Fibroblast of the aortic adventitia (primary cell): ENCODE measurements at regions not wholly inside any gene's neighbourhood (a gene's known extent, or its start where the extent isn't known, plus 50 kb on each side); places are given as distances from the start of the nearest gene placed in this dataset.
A peak's percentile ranks its signal among the peaks of the same experiment; 100 is the strongest.

Source experiments
- DNase-seq: peaks from one replicate; pipeline ENCODE4 v3.0.0-alpha.2; 2010; ENCODE audit warnings: low read depth
- H3K4me3 ChIP-seq: 2 replicates; pipeline ENCODE4 v1.5.1; 2011; ENCODE audit warnings: low read depth, mild to moderate bottlenecking, control low read depth, low read length, moderate library complexity
- CTCF ChIP-seq: IDR thresholded peaks from 2 replicates; pipeline ENCODE4 v1.5.1; 2011; ENCODE audit warnings: mild to moderate bottlenecking, low read length, control low read depth, inconsistent platforms; ENCODE audit not compliant: insufficient read depth

GRCh38 chr6:48814957-48815356 lies 648.1 kb downstream of the MMUT start:
- no peak for DNase-seq
- no peak for TF ChIP-seq CTCF

GRCh38 chr6:48813836-48814235 lies 649.2 kb downstream of the MMUT start:
- peak; percentile 91 for DNase-seq
- no peak overlapping the region for H3K4me3 ChIP-seq
- TF ChIP-seq CTCF, result no peak

More at GRCh38 chr6:48814957-48815356, 648.1 kb downstream of the MMUT start:
- H3K4me3 ChIP-seq, result no peak overlapping the region

DNA sequence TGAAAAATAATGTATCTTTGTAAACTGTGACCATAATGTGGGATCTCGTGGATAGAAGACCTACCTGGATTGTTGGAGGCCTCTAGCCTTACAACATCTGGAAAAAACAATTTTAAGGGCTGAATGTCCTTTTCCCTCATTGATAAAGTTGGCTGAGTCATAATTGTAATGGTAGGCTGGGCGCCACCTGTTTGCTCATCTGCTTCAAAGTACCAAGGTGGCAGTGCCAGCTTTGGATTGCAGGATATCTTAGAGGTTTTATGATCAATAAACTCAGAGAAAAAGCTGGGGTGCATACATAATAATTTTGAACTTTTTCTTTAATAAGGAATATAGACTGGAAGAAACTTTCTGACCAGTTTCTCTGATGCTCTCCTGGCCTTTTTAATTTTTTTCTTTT lies 653.4 kb downstream of the MMUT start:
- no peak for DNase-seq
- no peak for TF ChIP-seq CTCF
- no peak overlapping the region for H3K4me3 ChIP-seq

GRCh38 chr6:48809245-48809644 lies 653.8 kb downstream of the MMUT start:
- DNase-seq, result peak; percentile 35
- no peak for TF ChIP-seq CTCF

DNA sequence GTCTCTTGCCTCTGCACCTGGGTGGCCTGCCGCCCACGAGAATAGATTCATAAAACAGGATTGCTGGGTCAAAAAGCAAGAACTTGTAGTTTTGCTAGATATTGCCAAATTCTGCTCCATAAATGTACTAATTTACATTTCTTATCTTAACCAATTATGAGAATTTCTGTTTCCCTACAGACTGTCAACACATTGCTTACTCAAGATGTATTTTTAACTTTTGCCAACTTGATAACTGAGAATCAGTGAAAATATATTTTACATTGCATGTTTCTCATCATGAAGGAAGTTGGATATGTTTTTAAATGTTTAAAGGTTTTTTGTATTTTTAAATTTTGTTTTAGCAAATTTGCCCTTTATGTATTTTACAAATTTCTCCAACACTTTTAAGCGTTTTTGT lies 664.8 kb downstream of the MMUT start:
- no peak for TF ChIP-seq CTCF
- no peak for DNase-seq
- H3K4me3 ChIP-seq, result no peak overlapping the region

More at GRCh38 chr6:48809245-48809644, 653.8 kb downstream of the MMUT start:
- H3K4me3 ChIP-seq, result no peak overlapping the region

GRCh38 chr6:48782225-48782624 lies 671.2 kb upstream of the PTCHD4 start:
- no peak for DNase-seq
- TF ChIP-seq CTCF, result no peak
- H3K4me3 ChIP-seq, result no peak overlapping the region

DNA sequence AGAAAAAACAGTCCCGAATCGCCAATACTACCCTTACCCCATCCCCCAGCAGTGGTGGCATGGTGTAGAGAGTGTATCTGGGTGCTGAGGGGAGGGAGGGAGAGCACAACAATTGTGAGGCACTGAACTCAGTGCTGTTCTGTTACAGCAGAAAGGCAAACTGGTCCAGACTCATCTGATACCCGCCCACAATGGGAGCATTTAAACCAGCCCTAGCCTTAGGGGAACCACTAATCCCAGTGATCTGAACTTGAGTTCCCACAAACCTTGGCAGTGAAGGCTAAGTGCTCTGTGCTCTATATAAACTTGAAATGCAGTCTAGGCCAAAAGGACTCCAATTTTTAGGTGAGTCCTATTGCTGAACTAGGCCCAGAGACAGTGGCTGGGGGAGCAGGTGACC lies 666.4 kb upstream of the PTCHD4 start:
- DNase-seq, result no peak
- no peak for TF ChIP-seq CTCF

More for the DNA sequence above, 666.4 kb upstream of the PTCHD4 start:
- H3K4me3 ChIP-seq, result no peak overlapping the region
